ENCODE measurements at regions not wholly inside any gene's neighbourhood (a gene's known extent, or its start where the extent isn't known, plus 50 kb on each side); places are given as distances from the start of the nearest gene placed in this dataset.

DNA sequence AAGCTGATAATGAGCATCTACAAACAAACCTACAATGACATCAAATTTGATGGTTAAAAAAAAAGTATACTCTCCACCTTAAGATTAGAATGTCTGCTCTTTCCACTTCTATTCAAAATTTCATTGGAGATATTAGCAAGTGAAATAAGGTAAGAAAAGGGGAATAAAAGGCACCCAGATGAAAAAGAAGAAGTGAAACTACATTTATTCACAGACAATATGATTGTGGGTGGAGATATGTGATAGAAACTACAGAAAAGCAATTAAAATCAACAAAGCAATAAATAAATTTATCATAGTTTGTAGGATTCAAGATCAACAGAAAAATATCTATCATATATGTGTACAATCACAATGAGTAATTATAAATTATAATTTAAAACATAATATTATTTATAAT, 395.1 kb upstream of the CCNH start:
- Histone ChIP-seq H3K4me1 (ENCODE audit: control insufficient read depth, insufficient read depth, low read length) (no peaks in the 10 kb centered on the region), H3K9me3 (replicated peaks; ENCODE audit: control insufficient read depth, insufficient read depth, low read length) (no peaks in the 10 kb centered on the region), H3K4me3 (no peak overlapping the region), H4K20me1 (ENCODE audit: control insufficient read depth, insufficient read depth) (no peaks in the 10 kb centered on the region), H3K79me2 (ENCODE audit: control insufficient read depth, insufficient read depth, low read length) (no peaks in the 10 kb centered on the region), H3K9ac (ENCODE audit: control insufficient read depth, insufficient read depth, low read length) (no peak overlapping the region), H3K27me3 (replicated peaks in 1 of 2; ENCODE audit: control insufficient read depth in 2 of 2, insufficient read depth in 2 of 2, low read length in 1 of 2) (no peaks in the 10 kb centered on the region), H3K4me2 (ENCODE audit: control insufficient read depth, insufficient read depth) (no peak overlapping the region), H3K36me3 (ENCODE audit: control insufficient read depth in 2 of 2, insufficient read depth in 2 of 2, low read length in 1 of 2) (no peaks in the 10 kb centered on the region), H2AFZ (ENCODE audit: control insufficient read depth, low read depth, low read length) (no peak overlapping the region), H3K27ac (ENCODE audit: control insufficient read depth, insufficient read depth) (no peak overlapping the region)
- RAD21 ChIA-PET (ENCODE audit: unreplicated experiment) = no interaction called here
- intact Hi-C loops (cut with micrococcal nuclease; ENCODE audit: unreplicated experiment) (no loop called here), in situ Hi-C loops (cut with MboI) (no loop called here)
- FAIRE-seq = no peak
- DNase-seq (ENCODE audit: low read depth, low spot score) = no peak
- no TSS peak for BruUV-seq (replicated peaks)
- no peak for TF ChIP-seq GABPA (IDR thresholded peaks at IDR 0.05; ENCODE audit: low read depth)
- no peak for TF ChIP-seq CBFB (IDR thresholded peaks at IDR 0.05; ENCODE audit: low read depth)
- no peak for TF ChIP-seq YY1 (IDR thresholded peaks at IDR 0.05; ENCODE audit: low read depth, low read length)
- TF ChIP-seq RCOR1 (conservative IDR thresholded peaks at IDR 0.05; ENCODE audit: low read depth, low read length) = no peak
- TF ChIP-seq SPI1 (IDR thresholded peaks at IDR 0.05; ENCODE audit: borderline replicate concordance, insufficient read depth, low read depth, low read length) = peak; percentile 66; the same call in 1 of the 2 replicates
- CTCF ChIA-PET = no interaction called here
- SMC1A ChIA-PET (ENCODE audit: uncharacterized antibody, unreplicated experiment) = no interaction called here
- no peak for ATAC-seq
- POLR2A ChIA-PET = no interaction called here

DNA sequence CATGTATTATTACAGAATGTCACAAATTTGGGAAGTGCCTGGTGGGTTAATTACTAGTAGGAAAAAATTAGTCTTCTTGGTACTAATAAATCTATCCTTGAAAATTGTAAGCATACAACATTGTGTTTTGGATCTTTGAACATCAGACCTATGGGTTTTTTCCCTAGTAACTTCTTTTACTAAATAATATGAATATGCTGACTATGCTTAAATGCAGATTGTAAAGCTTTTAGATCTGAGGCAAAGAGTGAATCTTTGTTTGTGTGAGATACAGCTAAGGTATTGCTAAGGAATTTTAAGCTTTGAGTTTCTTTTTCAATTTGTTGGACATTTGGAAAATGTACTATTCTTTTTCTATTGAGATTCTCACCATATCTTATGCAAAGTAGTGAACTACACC, 390.6 kb upstream of the CCNH start:
- TF ChIP-seq CBX3 (IDR thresholded peaks at IDR 0.05; ENCODE audit: borderline replicate concordance, low read depth) (no peak), MAX (IDR thresholded peaks at IDR 0.05; ENCODE audit: low read depth, low read length) (no peak), TBL1XR1 (IDR thresholded peaks at IDR 0.05; ENCODE audit: low read depth, low read length) (no peak), HDAC2 (IDR thresholded peaks at IDR 0.05) (no peak)
- TF ChIP-seq, protein P1, sequence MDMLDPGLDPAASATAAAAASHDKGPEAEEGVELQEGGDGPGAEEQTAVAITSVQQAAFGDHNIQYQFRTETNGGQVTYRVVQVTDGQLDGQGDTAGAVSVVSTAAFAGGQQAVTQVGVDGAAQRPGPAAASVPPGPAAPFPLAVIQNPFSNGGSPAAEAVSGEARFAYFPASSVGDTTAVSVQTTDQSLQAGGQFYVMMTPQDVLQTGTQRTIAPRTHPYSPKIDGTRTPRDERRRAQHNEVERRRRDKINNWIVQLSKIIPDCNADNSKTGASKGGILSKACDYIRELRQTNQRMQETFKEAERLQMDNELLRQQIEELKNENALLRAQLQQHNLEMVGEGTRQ (IDR thresholded peaks at IDR 0.05; ENCODE audit: borderline replicate concordance, low read depth, low read length) = no peak
- TF ChIP-seq, protein P2, sequence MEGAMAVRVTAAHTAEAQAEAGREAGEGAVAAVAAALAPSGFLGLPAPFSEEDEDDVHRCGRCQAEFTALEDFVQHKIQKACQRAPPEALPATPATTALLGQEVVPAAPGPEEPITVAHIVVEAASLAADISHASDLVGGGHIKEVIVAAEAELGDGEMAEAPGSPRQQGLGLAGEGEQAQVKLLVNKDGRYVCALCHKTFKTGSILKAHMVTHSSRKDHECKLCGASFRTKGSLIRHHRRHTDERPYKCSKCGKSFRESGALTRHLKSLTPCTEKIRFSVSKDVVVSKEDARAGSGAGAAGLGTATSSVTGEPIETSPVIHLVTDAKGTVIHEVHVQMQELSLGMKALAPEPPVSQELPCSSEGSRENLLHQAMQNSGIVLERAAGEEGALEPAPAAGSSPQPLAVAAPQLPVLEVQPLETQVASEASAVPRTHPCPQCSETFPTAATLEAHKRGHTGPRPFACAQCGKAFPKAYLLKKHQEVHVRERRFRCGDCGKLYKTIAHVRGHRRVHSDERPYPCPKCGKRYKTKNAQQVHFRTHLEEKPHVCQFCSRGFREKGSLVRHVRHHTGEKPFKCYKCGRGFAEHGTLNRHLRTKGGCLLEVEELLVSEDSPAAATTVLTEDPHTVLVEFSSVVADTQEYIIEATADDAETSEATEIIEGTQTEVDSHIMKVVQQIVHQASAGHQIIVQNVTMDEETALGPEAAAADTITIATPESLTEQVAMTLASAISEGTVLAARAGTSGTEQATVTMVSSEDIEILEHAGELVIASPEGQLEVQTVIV (IDR thresholded peaks at IDR 0.05; ENCODE audit: borderline replicate concordance, partially characterized antibody) = no peak
- no peak overlapping the region for H3K9ac ChIP-seq (ENCODE audit: control insufficient read depth, insufficient read depth, low read length)
- ATAC-seq (no peak), DNase-seq (ENCODE audit: low read depth, low spot score) (no peak), FAIRE-seq (no peak)
- H3K27ac ChIP-seq (ENCODE audit: control insufficient read depth, insufficient read depth) = no peak overlapping the region
- H3K36me3 ChIP-seq (ENCODE audit: control insufficient read depth in 2 of 2, insufficient read depth in 2 of 2, low read length in 1 of 2) = no peaks in the 10 kb centered on the region
- H2AFZ ChIP-seq (ENCODE audit: control insufficient read depth, low read depth, low read length) = no peak overlapping the region
- RAD21 ChIA-PET (ENCODE audit: unreplicated experiment) = interaction anchor here (1.1 kb wide), 1 partner anchor 22 kb away, joined by 3 read pairs; no protein-coding TSS in a partner anchor
- H3K4me2 ChIP-seq (ENCODE audit: control insufficient read depth, insufficient read depth) = no peak overlapping the region
- CTCF ChIA-PET = no interaction called here
- H4K20me1 ChIP-seq (ENCODE audit: control insufficient read depth, insufficient read depth) = no peaks in the 10 kb centered on the region
- SMC1A ChIA-PET (ENCODE audit: uncharacterized antibody, unreplicated experiment) = interaction anchor here (0.8 kb wide), 1 partner anchor 24 kb away, joined by 3 read pairs; no protein-coding TSS in a partner anchor
- intact Hi-C loops (cut with micrococcal nuclease; ENCODE audit: unreplicated experiment) = no loop called here
- in situ Hi-C loops (cut with MboI) = no loop called here
- H3K9me3 ChIP-seq (replicated peaks; ENCODE audit: control insufficient read depth, insufficient read depth, low read length) = no peaks in the 10 kb centered on the region
- no peaks in the 10 kb centered on the region; a peak in 1 of 4 replicates for H3K27me3 ChIP-seq (replicated peaks in 1 of 2; ENCODE audit: control insufficient read depth in 2 of 2, insufficient read depth in 2 of 2, low read length in 1 of 2)
- no peaks in the 10 kb centered on the region for H3K79me2 ChIP-seq (ENCODE audit: control insufficient read depth, insufficient read depth, low read length)
- H3K4me3 ChIP-seq = no peak overlapping the region
- H3K4me1 ChIP-seq (ENCODE audit: control insufficient read depth, insufficient read depth, low read length) = no peaks in the 10 kb centered on the region
- POLR2A ChIA-PET = interaction anchor here (0.6 kb wide), 1 partner anchor 1214 kb away, joined by 3 read pairs; no protein-coding TSS in a partner anchor
- no TSS peak for BruUV-seq (replicated peaks)

All from GM12878 (cell line).